ENCODE measurements at regions not wholly inside any gene's neighbourhood (a gene's known extent, or its start where the extent isn't known, plus 50 kb on each side); places are given as distances from the start of the nearest gene placed in this dataset.

- Mint-ChIP-seq H3K4me3 (ENCODE audit: unreplicated experiment) (peak overlapping the region; percentile 77), H3K36me3 (ENCODE audit: unreplicated experiment) (peaks cover 4% of the 10 kb centered on the region), H3K27ac (ENCODE audit: unreplicated experiment) (peak overlapping the region; percentile 91), H3K4me1 (ENCODE audit: low read depth, unreplicated experiment) (peaks cover 49% of the 10 kb centered on the region), H3K9me3 (ENCODE audit: unreplicated experiment) (peaks cover 22% of the 10 kb centered on the region), H3K27me3 (ENCODE audit: unreplicated experiment) (peaks cover 19% of the 10 kb centered on the region)
- TF ChIP-seq, protein P1, sequence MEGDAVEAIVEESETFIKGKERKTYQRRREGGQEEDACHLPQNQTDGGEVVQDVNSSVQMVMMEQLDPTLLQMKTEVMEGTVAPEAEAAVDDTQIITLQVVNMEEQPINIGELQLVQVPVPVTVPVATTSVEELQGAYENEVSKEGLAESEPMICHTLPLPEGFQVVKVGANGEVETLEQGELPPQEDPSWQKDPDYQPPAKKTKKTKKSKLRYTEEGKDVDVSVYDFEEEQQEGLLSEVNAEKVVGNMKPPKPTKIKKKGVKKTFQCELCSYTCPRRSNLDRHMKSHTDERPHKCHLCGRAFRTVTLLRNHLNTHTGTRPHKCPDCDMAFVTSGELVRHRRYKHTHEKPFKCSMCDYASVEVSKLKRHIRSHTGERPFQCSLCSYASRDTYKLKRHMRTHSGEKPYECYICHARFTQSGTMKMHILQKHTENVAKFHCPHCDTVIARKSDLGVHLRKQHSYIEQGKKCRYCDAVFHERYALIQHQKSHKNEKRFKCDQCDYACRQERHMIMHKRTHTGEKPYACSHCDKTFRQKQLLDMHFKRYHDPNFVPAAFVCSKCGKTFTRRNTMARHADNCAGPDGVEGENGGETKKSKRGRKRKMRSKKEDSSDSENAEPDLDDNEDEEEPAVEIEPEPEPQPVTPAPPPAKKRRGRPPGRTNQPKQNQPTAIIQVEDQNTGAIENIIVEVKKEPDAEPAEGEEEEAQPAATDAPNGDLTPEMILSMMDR (IDR thresholded peaks at IDR 0.05; ENCODE audit: partially characterized antibody, unreplicated experiment): no peak
- peak; percentile 44 for DNase-seq
These were observed 77.2 kb downstream of the ARL6IP4 start for GRCh38 chr12:123057513-123058265.

GRCh38 chr12:123056709-123057108 is 76.2 kb downstream of the ARL6IP4 start:
- H3K4me3 Mint-ChIP-seq (ENCODE audit: unreplicated experiment): peak overlapping the region; percentile 19
- H3K27ac Mint-ChIP-seq (ENCODE audit: unreplicated experiment): peak overlapping the region; percentile 71
- DNase-seq: no peak
- H3K4me1 Mint-ChIP-seq (ENCODE audit: low read depth, unreplicated experiment): peaks cover 41% of the 10 kb centered on the region
- H3K27me3 Mint-ChIP-seq (ENCODE audit: unreplicated experiment): peaks cover 19% of the 10 kb centered on the region
- TF ChIP-seq, protein P1 (IDR thresholded peaks at IDR 0.05; ENCODE audit: partially characterized antibody, unreplicated experiment): no peak
- peaks cover 4% of the 10 kb centered on the region for H3K36me3 Mint-ChIP-seq (ENCODE audit: unreplicated experiment)
- H3K9me3 Mint-ChIP-seq (ENCODE audit: unreplicated experiment): peaks cover 23% of the 10 kb centered on the region

DNA sequence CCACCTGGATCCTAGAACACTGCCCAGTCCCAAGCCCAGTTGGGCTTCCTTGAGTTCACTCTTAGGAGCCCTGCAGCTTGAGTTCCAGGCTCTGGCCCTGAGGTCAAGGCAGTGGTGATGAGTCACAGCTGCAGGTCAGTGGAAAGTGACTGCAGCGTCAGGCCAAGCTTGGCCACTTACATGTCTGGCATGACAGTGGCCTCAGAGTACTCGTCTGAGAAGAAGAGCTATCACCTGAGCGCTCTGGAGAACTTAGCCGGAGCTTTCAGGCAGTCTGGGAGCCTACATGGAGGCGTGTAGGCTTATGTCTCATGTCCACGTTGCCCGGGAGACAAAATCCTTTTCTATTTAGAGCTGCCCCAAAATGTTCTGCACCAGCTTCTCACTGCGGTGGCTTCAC is 75.6 kb downstream of the ARL6IP4 start:
- H3K27me3 Mint-ChIP-seq (ENCODE audit: unreplicated experiment): peaks cover 19% of the 10 kb centered on the region
- peak overlapping the region; percentile 48 for H3K27ac Mint-ChIP-seq (ENCODE audit: unreplicated experiment)
- H3K4me1 Mint-ChIP-seq (ENCODE audit: low read depth, unreplicated experiment): peaks cover 41% of the 10 kb centered on the region
- H3K36me3 Mint-ChIP-seq (ENCODE audit: unreplicated experiment): peaks cover 4% of the 10 kb centered on the region
- TF ChIP-seq, protein P1 (IDR thresholded peaks at IDR 0.05; ENCODE audit: partially characterized antibody, unreplicated experiment): no peak
- peaks cover 23% of the 10 kb centered on the region for H3K9me3 Mint-ChIP-seq (ENCODE audit: unreplicated experiment)
- H3K4me3 Mint-ChIP-seq (ENCODE audit: unreplicated experiment): no peak overlapping the region
- DNase-seq: no peak

DNA sequence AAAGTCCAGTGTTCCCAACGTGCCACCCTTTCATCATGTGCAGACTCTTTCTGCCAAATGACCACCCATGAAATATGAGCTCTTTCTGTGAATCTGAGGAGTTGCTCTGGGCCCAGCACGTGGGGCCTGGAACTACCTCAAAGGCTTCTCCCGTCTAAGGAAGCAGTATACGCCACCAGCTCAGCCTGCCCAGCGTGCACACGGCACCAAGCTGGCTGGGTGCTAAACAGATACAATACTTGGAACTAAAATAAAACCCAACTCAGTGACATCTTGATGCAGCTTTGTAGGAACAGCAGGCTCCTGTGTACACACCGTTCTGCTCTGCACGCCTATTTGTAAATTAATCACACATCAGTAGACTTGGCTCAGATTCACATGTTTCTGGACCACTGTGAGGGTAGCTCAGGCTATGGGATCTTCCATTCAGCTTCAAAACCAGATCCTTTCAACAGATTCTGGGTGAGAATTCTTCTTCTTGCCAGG is 74.8 kb downstream of the ARL6IP4 start:
- Mint-ChIP-seq H3K4me3 (ENCODE audit: unreplicated experiment) (no peak overlapping the region), H3K9me3 (ENCODE audit: unreplicated experiment) (peaks cover 23% of the 10 kb centered on the region), H3K36me3 (ENCODE audit: unreplicated experiment) (peaks cover 4% of the 10 kb centered on the region), H3K27ac (ENCODE audit: unreplicated experiment) (no peak overlapping the region), H3K27me3 (ENCODE audit: unreplicated experiment) (peaks cover 18% of the 10 kb centered on the region), H3K4me1 (ENCODE audit: low read depth, unreplicated experiment) (peaks cover 43% of the 10 kb centered on the region)
- no peak for DNase-seq
- TF ChIP-seq, protein P1 (IDR thresholded peaks at IDR 0.05; ENCODE audit: partially characterized antibody, unreplicated experiment): no peak

DNA sequence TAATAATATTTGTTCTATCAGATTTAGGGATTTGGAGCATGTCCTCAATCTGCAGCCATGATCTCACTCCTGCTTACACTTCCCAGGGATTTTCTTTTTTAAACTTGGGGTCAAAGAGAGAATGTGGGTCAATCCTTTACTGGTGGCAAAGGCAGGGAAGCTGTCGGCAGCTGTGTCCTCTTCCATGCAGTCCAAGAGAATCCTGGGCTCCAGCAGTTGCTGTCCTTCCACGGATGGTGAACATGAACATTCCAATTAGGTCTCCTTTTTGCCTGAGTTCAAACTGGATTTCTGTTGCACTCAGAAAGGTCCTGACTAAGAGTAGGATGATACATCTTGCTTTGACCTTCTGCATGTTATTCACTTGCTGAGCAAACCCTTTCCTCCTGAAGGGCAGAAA is 73.9 kb downstream of the ARL6IP4 start:
- TF ChIP-seq, protein P1 (IDR thresholded peaks at IDR 0.05; ENCODE audit: partially characterized antibody, unreplicated experiment): no peak
- peaks cover 23% of the 10 kb centered on the region for H3K9me3 Mint-ChIP-seq (ENCODE audit: unreplicated experiment)
- no peak overlapping the region for H3K27ac Mint-ChIP-seq (ENCODE audit: unreplicated experiment)
- H3K36me3 Mint-ChIP-seq (ENCODE audit: unreplicated experiment): peaks cover 4% of the 10 kb centered on the region
- no peak for DNase-seq
- H3K27me3 Mint-ChIP-seq (ENCODE audit: unreplicated experiment): peaks cover 17% of the 10 kb centered on the region
- peaks cover 38% of the 10 kb centered on the region for H3K4me1 Mint-ChIP-seq (ENCODE audit: low read depth, unreplicated experiment)
- H3K4me3 Mint-ChIP-seq (ENCODE audit: unreplicated experiment): no peak overlapping the region

All from glutamatergic neuron (in vitro differentiated cells).